ENCODE measurements at regions not wholly inside any gene's neighbourhood (a gene's known extent, or its start where the extent isn't known, plus 50 kb on each side); places are given as distances from the start of the nearest gene placed in this dataset.

- Mint-ChIP-seq H3K36me3 (ENCODE audit: low read depth) (no peaks in the 10 kb centered on the region), H3K27ac (no peak overlapping the region), H3K4me3 (no peak overlapping the region), H3K4me1 (ENCODE audit: low read depth) (no peaks in the 10 kb centered on the region), H3K27me3 (ENCODE audit: low read depth) (no peaks in the 10 kb centered on the region), H3K9me3 (ENCODE audit: insufficient read depth) (no peaks in the 10 kb centered on the region)
- ATAC-seq (no peak), DNase-seq (no peak)
- ChIA-PET CTCF (interaction anchor here (0.7 to 2.5 kb wide), 5 partner anchors 18 to 509 kb away, joined by 3 to 9 read pairs (median 3); no protein-coding TSS in a partner anchor), POLR2A (no interaction called here)
These were observed 598.8 kb upstream of the BRINP1 start for GRCh38 chr9:119967867-119968535.

- Mint-ChIP-seq H3K36me3 (ENCODE audit: low read depth) (no peaks in the 10 kb centered on the region), H3K27me3 (ENCODE audit: low read depth) (no peaks in the 10 kb centered on the region), H3K4me3 (no peak overlapping the region), H3K9me3 (ENCODE audit: insufficient read depth) (no peaks in the 10 kb centered on the region), H3K27ac (no peak overlapping the region), H3K4me1 (ENCODE audit: low read depth) (no peaks in the 10 kb centered on the region)
- CTCF ChIA-PET: no interaction called here
- POLR2A ChIA-PET: no interaction called here
- DNase-seq: no peak
- ATAC-seq: no peak
These were observed 594.6 kb upstream of the BRINP1 start for GRCh38 chr9:119963798-119964372.

GRCh38 chr9:119963258-119963797, 594.1 kb upstream of the BRINP1 start:
- H3K27ac Mint-ChIP-seq: no peak overlapping the region
- no peak for ATAC-seq
- ChIA-PET POLR2A (no interaction called here), CTCF (no interaction called here)
- no peak for DNase-seq
- no peaks in the 10 kb centered on the region for H3K9me3 Mint-ChIP-seq (ENCODE audit: insufficient read depth)
- H3K4me3 Mint-ChIP-seq: no peak overlapping the region
- no peaks in the 10 kb centered on the region for H3K4me1 Mint-ChIP-seq (ENCODE audit: low read depth)
- H3K36me3 Mint-ChIP-seq (ENCODE audit: low read depth): no peaks in the 10 kb centered on the region
- H3K27me3 Mint-ChIP-seq (ENCODE audit: low read depth): no peaks in the 10 kb centered on the region

GRCh38 chr9:119961774-119962424, 592.7 kb upstream of the BRINP1 start:
- Mint-ChIP-seq H3K9me3 (ENCODE audit: insufficient read depth) (no peaks in the 10 kb centered on the region), H3K36me3 (ENCODE audit: low read depth) (no peaks in the 10 kb centered on the region), H3K27me3 (ENCODE audit: low read depth) (no peaks in the 10 kb centered on the region), H3K4me3 (no peak overlapping the region), H3K27ac (no peak overlapping the region), H3K4me1 (ENCODE audit: low read depth) (no peaks in the 10 kb centered on the region)
- CTCF ChIA-PET: no interaction called here
- POLR2A ChIA-PET: no interaction called here
- DNase-seq: peak; percentile 21
- ATAC-seq: no peak

DNA sequence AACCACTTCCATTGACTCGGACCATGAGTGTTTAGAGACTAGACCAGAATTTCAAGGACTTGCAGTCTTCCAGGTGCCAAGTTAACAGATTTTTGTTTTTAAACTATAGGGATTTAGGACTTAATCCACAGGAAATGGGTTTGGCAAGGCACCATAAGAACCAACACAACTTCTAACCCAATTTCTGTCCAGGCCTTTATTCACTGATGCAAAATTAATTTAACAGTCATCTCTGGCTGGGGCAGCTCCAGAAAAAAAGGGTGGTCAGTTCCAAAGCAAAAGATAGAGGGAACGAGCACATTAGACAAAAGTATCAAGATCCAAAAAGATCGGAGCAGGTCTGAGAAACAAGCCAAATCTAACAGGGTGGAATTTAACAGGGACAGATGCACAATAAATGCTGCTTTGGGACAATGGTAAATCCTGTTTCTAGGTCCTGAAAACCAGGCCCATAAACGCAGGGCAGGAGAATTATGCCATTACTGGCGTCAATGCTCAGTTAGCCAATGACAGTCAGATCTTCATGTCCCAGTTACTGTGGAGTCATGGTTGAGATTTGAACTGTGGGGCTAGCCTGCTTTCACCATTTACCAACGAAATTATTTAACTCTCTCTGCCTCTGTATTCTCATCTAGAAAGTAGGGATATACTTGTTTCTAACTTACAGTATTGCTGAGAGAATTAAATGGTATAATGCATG, 590.8 kb upstream of the BRINP1 start:
- POLR2A ChIA-PET: no interaction called here
- Mint-ChIP-seq H3K27me3 (ENCODE audit: low read depth) (no peaks in the 10 kb centered on the region), H3K36me3 (ENCODE audit: low read depth) (no peaks in the 10 kb centered on the region), H3K27ac (no peak overlapping the region), H3K9me3 (ENCODE audit: insufficient read depth) (no peaks in the 10 kb centered on the region), H3K4me1 (ENCODE audit: low read depth) (no peaks in the 10 kb centered on the region), H3K4me3 (no peak overlapping the region)
- no peak for ATAC-seq
- DNase-seq: no peak
- CTCF ChIA-PET: no interaction called here

GRCh38 chr9:119956111-119956510, 586.9 kb upstream of the BRINP1 start:
- no peak overlapping the region for H3K4me3 Mint-ChIP-seq
- DNase-seq: no peak
- H3K27me3 Mint-ChIP-seq (ENCODE audit: low read depth): no peaks in the 10 kb centered on the region
- no peak for ATAC-seq
- no peaks in the 10 kb centered on the region for H3K4me1 Mint-ChIP-seq (ENCODE audit: low read depth)
- ChIA-PET POLR2A (no interaction called here), CTCF (no interaction called here)
- H3K9me3 Mint-ChIP-seq (ENCODE audit: insufficient read depth): no peaks in the 10 kb centered on the region
- no peak overlapping the region for H3K27ac Mint-ChIP-seq
- H3K36me3 Mint-ChIP-seq (ENCODE audit: low read depth): no peaks in the 10 kb centered on the region

DNA sequence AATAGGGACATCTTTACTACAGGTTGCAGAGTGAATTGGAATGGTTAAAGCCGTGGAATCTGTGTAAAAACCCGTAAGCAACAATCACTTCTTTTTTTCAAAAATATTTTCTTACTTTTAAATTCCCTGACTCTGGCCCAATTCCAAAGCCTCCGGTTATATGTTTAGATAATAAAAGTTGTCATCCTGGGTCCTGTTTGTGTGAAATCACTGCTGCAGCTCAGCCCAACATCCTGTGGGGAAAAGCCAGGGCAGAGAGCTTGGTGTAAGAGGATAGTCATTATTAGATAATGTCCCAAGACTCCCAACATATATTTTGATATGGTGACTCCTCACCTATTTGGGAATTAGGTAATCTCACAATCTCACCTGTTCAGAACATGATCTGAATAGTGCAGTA, 586.0 kb upstream of the BRINP1 start:
- Mint-ChIP-seq H3K4me1 (ENCODE audit: low read depth) (no peaks in the 10 kb centered on the region), H3K4me3 (no peak overlapping the region), H3K27me3 (ENCODE audit: low read depth) (no peaks in the 10 kb centered on the region), H3K36me3 (ENCODE audit: low read depth) (no peaks in the 10 kb centered on the region), H3K9me3 (ENCODE audit: insufficient read depth) (no peaks in the 10 kb centered on the region), H3K27ac (no peak overlapping the region)
- DNase-seq: no peak
- CTCF ChIA-PET: no interaction called here
- ATAC-seq: no peak
- POLR2A ChIA-PET: no interaction called here

DNA sequence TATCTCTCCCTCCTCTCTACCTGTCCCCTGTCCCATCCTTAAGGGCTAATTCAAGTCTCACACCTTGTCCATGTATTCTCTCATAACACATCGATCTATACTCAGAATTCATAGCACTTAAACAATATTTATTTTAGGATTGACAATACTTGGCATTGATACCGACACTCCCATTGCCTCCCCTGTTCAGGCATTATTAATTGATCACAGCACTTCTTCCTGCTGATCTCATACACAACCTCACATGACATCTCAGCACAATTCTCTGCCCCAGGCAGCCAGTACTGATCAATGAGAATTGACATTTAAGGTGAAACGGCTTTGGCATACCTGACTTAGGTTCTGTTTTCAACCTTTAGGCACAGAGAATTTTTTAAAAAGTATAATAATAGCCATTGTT, 582.4 kb upstream of the BRINP1 start:
- no peaks in the 10 kb centered on the region for H3K27me3 Mint-ChIP-seq (ENCODE audit: low read depth)
- H3K27ac Mint-ChIP-seq: no peak overlapping the region
- H3K36me3 Mint-ChIP-seq (ENCODE audit: low read depth): no peaks in the 10 kb centered on the region
- DNase-seq: no peak
- no peaks in the 10 kb centered on the region for H3K4me1 Mint-ChIP-seq (ENCODE audit: low read depth)
- H3K9me3 Mint-ChIP-seq (ENCODE audit: insufficient read depth): no peaks in the 10 kb centered on the region
- no peak for ATAC-seq
- no peak overlapping the region for H3K4me3 Mint-ChIP-seq
- POLR2A ChIA-PET: no interaction called here
- CTCF ChIA-PET: no interaction called here

DNA sequence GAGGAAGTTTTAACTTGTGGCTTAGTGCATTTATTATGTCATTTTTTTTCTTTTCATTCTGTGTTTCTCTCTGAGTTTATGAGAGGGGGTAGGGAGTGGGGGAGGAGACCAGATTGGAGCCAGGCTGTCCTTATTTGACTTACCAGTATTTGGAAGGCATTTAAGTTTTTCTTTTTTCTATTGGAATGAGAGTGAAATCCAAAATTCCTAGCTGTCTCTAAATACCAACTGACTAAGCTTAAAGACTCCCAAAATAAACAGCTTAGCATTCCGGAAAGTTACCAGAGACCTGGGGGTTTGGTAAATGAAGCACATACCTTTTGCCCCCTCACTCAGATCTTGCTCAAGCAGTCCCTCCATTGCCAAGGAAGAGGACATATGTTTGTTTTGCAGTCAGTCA, 581.9 kb upstream of the BRINP1 start:
- no peaks in the 10 kb centered on the region for H3K36me3 Mint-ChIP-seq (ENCODE audit: low read depth)
- H3K4me1 Mint-ChIP-seq (ENCODE audit: low read depth): no peaks in the 10 kb centered on the region
- H3K27ac Mint-ChIP-seq: no peak overlapping the region
- H3K4me3 Mint-ChIP-seq: no peak overlapping the region
- no peaks in the 10 kb centered on the region for H3K9me3 Mint-ChIP-seq (ENCODE audit: insufficient read depth)
- ATAC-seq: no peak
- H3K27me3 Mint-ChIP-seq (ENCODE audit: low read depth): no peaks in the 10 kb centered on the region
- ChIA-PET CTCF (no interaction called here), POLR2A (no interaction called here)
- no peak for DNase-seq

DNA sequence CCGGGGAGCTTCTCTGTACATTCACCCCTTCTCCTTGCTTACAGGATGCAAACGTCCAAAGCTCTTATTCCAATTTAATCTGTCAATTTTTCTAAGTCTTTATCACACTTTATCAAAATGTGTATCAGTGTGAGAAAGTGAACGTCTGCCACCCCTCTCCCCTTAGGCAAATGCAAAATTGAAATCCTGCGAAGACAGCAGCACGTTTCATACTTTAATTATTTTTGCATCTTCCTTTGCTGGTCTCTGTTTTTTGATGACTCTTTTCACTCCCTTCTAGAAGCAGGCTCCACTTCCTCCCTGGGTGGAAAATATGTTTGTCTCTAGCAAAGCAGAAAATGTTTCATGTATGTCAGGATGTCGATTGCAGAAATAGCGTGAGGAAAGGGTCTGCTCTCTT, 576.5 kb upstream of the BRINP1 start:
- CTCF ChIA-PET: interaction anchor here (1.8 kb wide), 1 partner anchor 24 kb away, joined by 5 read pairs; no protein-coding TSS in a partner anchor
- no peak for DNase-seq
- Mint-ChIP-seq H3K27ac (no peak overlapping the region), H3K9me3 (ENCODE audit: insufficient read depth) (no peaks in the 10 kb centered on the region), H3K27me3 (ENCODE audit: low read depth) (no peaks in the 10 kb centered on the region), H3K4me3 (no peak overlapping the region), H3K36me3 (ENCODE audit: low read depth) (no peaks in the 10 kb centered on the region), H3K4me1 (ENCODE audit: low read depth) (no peaks in the 10 kb centered on the region)
- ATAC-seq: no peak
- POLR2A ChIA-PET: no interaction called here

DNA sequence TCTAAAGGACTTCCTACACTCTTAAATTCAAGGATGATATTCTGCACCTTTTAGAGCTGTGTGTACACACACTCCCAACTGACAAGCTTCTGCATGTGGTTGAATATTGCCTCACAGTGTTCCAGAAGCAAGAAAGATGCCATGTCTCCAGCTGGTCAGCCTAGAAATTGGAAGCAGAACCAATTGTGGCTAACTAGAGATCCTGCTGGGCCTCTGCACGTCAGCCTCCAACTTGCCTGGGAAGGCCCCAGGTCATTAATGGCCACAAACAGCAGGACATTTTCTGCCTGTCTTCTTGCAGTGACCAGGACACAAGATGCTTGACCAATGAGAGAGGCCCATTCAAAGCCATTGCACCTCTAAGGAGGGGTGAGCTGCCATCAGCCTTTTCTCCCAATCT, 571.9 kb upstream of the BRINP1 start:
- no peak overlapping the region for H3K4me3 Mint-ChIP-seq
- POLR2A ChIA-PET: no interaction called here
- CTCF ChIA-PET: no interaction called here
- H3K27ac Mint-ChIP-seq: no peak overlapping the region
- H3K36me3 Mint-ChIP-seq (ENCODE audit: low read depth): no peaks in the 10 kb centered on the region
- DNase-seq (no peak), ATAC-seq (no peak)
- H3K4me1 Mint-ChIP-seq (ENCODE audit: low read depth): no peaks in the 10 kb centered on the region
- H3K27me3 Mint-ChIP-seq (ENCODE audit: low read depth): no peaks in the 10 kb centered on the region
- H3K9me3 Mint-ChIP-seq (ENCODE audit: insufficient read depth): no peaks in the 10 kb centered on the region

- no peaks in the 10 kb centered on the region for H3K9me3 Mint-ChIP-seq (ENCODE audit: insufficient read depth)
- no peaks in the 10 kb centered on the region for H3K4me1 Mint-ChIP-seq (ENCODE audit: low read depth)
- H3K27ac Mint-ChIP-seq: no peak overlapping the region
- H3K27me3 Mint-ChIP-seq (ENCODE audit: low read depth): no peaks in the 10 kb centered on the region
- H3K4me3 Mint-ChIP-seq: no peak overlapping the region
- POLR2A ChIA-PET: no interaction called here
- CTCF ChIA-PET: no interaction called here
- ATAC-seq: no peak
- DNase-seq: no peak
- H3K36me3 Mint-ChIP-seq (ENCODE audit: low read depth): no peaks in the 10 kb centered on the region
These were observed 569.6 kb upstream of the BRINP1 start for GRCh38 chr9:119938871-119939270.

All from activated CD8-positive, alpha-beta T cell treated with anti-CD3 and anti-CD28 coated beads, Interleukin-2, amount 10 ng/mL, durations not matched to agents 7 days and 5 days (primary cell).